ENCODE measurements at regions not wholly inside any gene's neighbourhood (a gene's known extent, or its start where the extent isn't known, plus 50 kb on each side); places are given as distances from the start of the nearest gene placed in this dataset.

DNA sequence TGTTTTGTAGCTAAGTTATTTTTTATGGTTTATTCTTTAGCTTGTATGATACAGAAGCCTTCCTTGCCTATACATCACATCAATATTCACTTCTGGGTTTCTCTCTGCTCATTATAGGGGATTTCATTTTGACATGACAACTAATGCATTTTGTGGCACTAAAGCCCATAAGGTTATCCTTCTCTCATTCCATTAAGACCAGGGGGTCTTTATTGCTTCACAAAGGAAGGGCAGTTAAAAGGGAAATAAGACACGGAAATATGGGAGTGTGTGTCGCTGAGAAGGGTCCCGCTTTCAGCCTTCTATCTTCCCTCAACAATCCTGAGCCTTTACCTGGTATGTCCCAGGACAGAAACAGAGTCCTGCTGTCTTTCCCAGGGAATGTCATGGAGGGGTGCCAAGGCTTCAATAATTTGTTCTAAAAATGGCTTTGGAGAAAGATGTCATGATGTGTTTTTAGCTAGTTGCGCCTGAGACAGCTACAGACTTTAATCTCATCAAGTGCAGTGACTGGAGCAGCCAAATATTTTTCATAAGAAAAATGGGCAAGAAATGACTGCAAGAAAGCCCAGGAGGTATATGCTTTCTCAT is 1145.4 kb upstream of the TMEM132C start:
- no peak overlapping the region for H3K4me2 ChIP-seq (ENCODE audit: low read length)
- H3K36me3 ChIP-seq (ENCODE audit: insufficient read depth, low read length) = no peaks in the 10 kb centered on the region
- ChIA-PET CTCF (ENCODE audit: unreplicated experiment) (no interaction called here), POLR2A (no interaction called here)
- H3K79me2 ChIP-seq (ENCODE audit: insufficient read depth, low read depth, low read length) = no peaks in the 10 kb centered on the region
- H3K9me3 ChIP-seq (ENCODE audit: low read length) = no peaks in the 10 kb centered on the region
- no peak overlapping the region for H3K4me3 ChIP-seq (ENCODE audit: low read depth, low read length, poor library complexity, severe bottlenecking)
- BruUV-seq (replicated peaks) = no TSS peak
- TF ChIP-seq EZH2phosphoT487 (IDR thresholded peaks at IDR 0.05; ENCODE audit: borderline replicate concordance, low read depth, low read length) = no peak
- TF ChIP-seq, protein P1, sequence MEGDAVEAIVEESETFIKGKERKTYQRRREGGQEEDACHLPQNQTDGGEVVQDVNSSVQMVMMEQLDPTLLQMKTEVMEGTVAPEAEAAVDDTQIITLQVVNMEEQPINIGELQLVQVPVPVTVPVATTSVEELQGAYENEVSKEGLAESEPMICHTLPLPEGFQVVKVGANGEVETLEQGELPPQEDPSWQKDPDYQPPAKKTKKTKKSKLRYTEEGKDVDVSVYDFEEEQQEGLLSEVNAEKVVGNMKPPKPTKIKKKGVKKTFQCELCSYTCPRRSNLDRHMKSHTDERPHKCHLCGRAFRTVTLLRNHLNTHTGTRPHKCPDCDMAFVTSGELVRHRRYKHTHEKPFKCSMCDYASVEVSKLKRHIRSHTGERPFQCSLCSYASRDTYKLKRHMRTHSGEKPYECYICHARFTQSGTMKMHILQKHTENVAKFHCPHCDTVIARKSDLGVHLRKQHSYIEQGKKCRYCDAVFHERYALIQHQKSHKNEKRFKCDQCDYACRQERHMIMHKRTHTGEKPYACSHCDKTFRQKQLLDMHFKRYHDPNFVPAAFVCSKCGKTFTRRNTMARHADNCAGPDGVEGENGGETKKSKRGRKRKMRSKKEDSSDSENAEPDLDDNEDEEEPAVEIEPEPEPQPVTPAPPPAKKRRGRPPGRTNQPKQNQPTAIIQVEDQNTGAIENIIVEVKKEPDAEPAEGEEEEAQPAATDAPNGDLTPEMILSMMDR (conservative IDR thresholded peaks at IDR 0.05; ENCODE audit: low read length) = no peak
- H3K4me1 ChIP-seq (ENCODE audit: insufficient read depth, low read length, poor library complexity, severe bottlenecking) = no peaks in the 10 kb centered on the region
- no peaks in the 10 kb centered on the region for H3K9me2 ChIP-seq (ENCODE audit: insufficient read depth, low read length)
- H3K27ac ChIP-seq (ENCODE audit: low read depth, low read length, poor library complexity, severe bottlenecking) = no peak overlapping the region
- DNase-seq (ENCODE audit: low spot score) = no peak
- H4K20me1 ChIP-seq (ENCODE audit: insufficient read depth, low read length) = no peaks in the 10 kb centered on the region
- intact Hi-C loops (cut with micrococcal nuclease; ENCODE audit: unreplicated experiment) = no loop called here
- no peak overlapping the region for H2AFZ ChIP-seq (ENCODE audit: low read length)

DNA sequence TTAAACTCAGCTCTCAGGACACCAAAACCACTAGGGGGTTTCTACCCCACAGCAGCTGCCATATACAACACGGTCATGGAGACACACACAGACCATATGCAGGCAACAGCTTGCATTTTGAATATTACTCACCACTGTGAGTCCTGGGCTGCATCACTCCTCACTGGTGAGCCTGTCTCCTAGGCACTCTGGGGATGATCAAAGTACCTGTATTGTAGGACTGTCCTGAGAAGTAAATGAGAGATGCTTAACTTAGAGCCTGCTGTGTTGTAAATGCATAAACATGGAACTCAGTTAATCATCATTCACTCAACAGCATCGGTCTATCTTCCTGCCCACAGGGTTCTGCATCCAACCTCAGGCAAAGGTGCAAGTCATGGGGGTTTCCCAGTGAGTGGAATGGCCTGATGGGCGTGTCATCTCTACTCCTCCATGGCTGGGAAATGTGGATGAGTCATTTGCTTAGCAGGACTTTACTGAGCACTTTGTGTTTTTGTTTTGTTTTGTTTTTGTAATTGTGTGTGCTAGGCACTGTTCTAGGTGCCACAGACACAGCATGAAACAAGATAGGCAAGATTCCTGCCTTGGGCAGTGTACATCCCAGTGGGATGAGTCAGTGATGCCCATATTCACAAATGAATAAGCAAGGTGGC is 1141.2 kb upstream of the TMEM132C start:
- ChIA-PET POLR2A (no interaction called here), CTCF (ENCODE audit: unreplicated experiment) (no interaction called here)
- no peak for DNase-seq (ENCODE audit: low spot score)
- intact Hi-C loops (cut with micrococcal nuclease; ENCODE audit: unreplicated experiment) = no loop called here
- BruUV-seq (replicated peaks) = no TSS peak
- Histone ChIP-seq H3K9me3 (ENCODE audit: low read length) (no peaks in the 10 kb centered on the region), H3K4me3 (ENCODE audit: low read depth, low read length, poor library complexity, severe bottlenecking) (no peak overlapping the region), H3K4me2 (ENCODE audit: low read length) (no peak overlapping the region), H3K36me3 (ENCODE audit: insufficient read depth, low read length) (no peaks in the 10 kb centered on the region), H2AFZ (ENCODE audit: low read length) (no peak overlapping the region), H3K9me2 (ENCODE audit: insufficient read depth, low read length) (no peaks in the 10 kb centered on the region), H3K4me1 (ENCODE audit: insufficient read depth, low read length, poor library complexity, severe bottlenecking) (no peaks in the 10 kb centered on the region), H3K27ac (ENCODE audit: low read depth, low read length, poor library complexity, severe bottlenecking) (no peak overlapping the region), H4K20me1 (ENCODE audit: insufficient read depth, low read length) (no peaks in the 10 kb centered on the region), H3K79me2 (ENCODE audit: insufficient read depth, low read depth, low read length) (no peaks in the 10 kb centered on the region)
- TF ChIP-seq EZH2phosphoT487 (IDR thresholded peaks at IDR 0.05; ENCODE audit: borderline replicate concordance, low read depth, low read length) = no peak
- TF ChIP-seq, protein P1 (conservative IDR thresholded peaks at IDR 0.05; ENCODE audit: low read length) = no peak

DNA sequence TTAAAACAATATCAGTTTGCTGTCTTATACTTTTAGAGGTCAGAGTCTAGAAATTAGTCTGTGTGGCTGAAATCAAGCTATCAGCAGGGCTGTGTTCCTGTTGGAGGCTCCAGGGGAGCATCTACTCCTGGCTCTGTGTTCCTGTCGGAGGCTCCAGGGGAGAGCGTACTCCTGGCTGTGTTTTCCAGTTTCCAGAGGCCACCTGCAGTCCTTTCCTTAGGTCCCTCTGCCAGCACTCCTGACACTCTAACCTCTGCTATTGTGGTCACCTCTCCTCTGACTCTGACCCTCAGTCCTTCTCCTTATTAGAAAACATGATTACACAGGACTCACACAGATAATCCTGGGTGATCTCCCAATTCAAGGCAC is 1140.7 kb upstream of the TMEM132C start:
- H4K20me1 ChIP-seq (ENCODE audit: insufficient read depth, low read length) = no peaks in the 10 kb centered on the region
- H3K4me2 ChIP-seq (ENCODE audit: low read length) = no peak overlapping the region
- H3K9me2 ChIP-seq (ENCODE audit: insufficient read depth, low read length) = no peaks in the 10 kb centered on the region
- ChIA-PET POLR2A (no interaction called here), CTCF (ENCODE audit: unreplicated experiment) (no interaction called here)
- no peaks in the 10 kb centered on the region for H3K36me3 ChIP-seq (ENCODE audit: insufficient read depth, low read length)
- no TSS peak for BruUV-seq (replicated peaks)
- no peak overlapping the region for H3K4me3 ChIP-seq (ENCODE audit: low read depth, low read length, poor library complexity, severe bottlenecking)
- no peak overlapping the region for H3K27ac ChIP-seq (ENCODE audit: low read depth, low read length, poor library complexity, severe bottlenecking)
- DNase-seq (ENCODE audit: low spot score) = no peak
- H3K79me2 ChIP-seq (ENCODE audit: insufficient read depth, low read depth, low read length) = no peaks in the 10 kb centered on the region
- H3K9me3 ChIP-seq (ENCODE audit: low read length) = no peaks in the 10 kb centered on the region
- intact Hi-C loops (cut with micrococcal nuclease; ENCODE audit: unreplicated experiment) = no loop called here
- TF ChIP-seq EZH2phosphoT487 (IDR thresholded peaks at IDR 0.05; ENCODE audit: borderline replicate concordance, low read depth, low read length) = no peak
- TF ChIP-seq, protein P1 (conservative IDR thresholded peaks at IDR 0.05; ENCODE audit: low read length) = no peak
- no peaks in the 10 kb centered on the region for H3K4me1 ChIP-seq (ENCODE audit: insufficient read depth, low read length, poor library complexity, severe bottlenecking)
- H2AFZ ChIP-seq (ENCODE audit: low read length) = no peak overlapping the region
